SK-N-MC (cell line): ENCODE measurements at regions not wholly inside any gene's neighbourhood (a gene's known extent, or its start where the extent isn't known, plus 50 kb on each side); places are given as distances from the start of the nearest gene placed in this dataset.

Experiments
- DNase-seq: peaks from one replicate; pipeline ENCODE4 v3.0.0-alpha.2; 2011; ENCODE audit warnings: low read depth, low spot score
- H3K27ac ChIP-seq: fragments of 200-600 bp; sonication (generic); 2 replicates; pipeline ENCODE4 v1.5.1; 2016; ENCODE audit warnings: mixed run types
- H3K36me3 ChIP-seq: fragments of 200-600 bp; sonication (generic); 2 replicates; pipeline ENCODE4 v1.6.1; 2017; ENCODE audit warnings: antibody characterized with exemption, low read length, mixed read lengths; ENCODE audit not compliant: insufficient read depth
- H3K4me3 ChIP-seq: fragments of 200-600 bp; sonication (generic); 2 replicates; pipeline ENCODE4 v1.5.1; 2016
- H3K9ac ChIP-seq: fragments of 200-600 bp; sonication (generic); 2 replicates; pipeline ENCODE4 v1.8.0; 2017; ENCODE audit warnings: mixed run types, mixed read lengths; ENCODE audit not compliant: insufficient read length
- H3K9me3 ChIP-seq: fragments of 200-600 bp; sonication (generic); 2 replicates; pipeline ENCODE4 v1.6.1; 2017; ENCODE audit warnings: low read depth, mild to moderate bottlenecking, antibody characterized with exemption, low read length, moderate library complexity, mixed read lengths
- EZH2 ChIP-seq: fragments of 200-600 bp; sonication (generic); IDR thresholded peaks from one replicate; pipeline ENCODE4 v1.6.1; 2017; ENCODE audit warnings: antibody characterized with exemption
- FOXP2 ChIP-seq: optimal IDR thresholded peaks from 2 replicates; pipeline ENCODE3; 2011; ENCODE audit warnings: mild to moderate bottlenecking, moderate library complexity; ENCODE audit not compliant: insufficient read depth; ENCODE audit errors: extremely low read length, control extremely low read depth
- POLR2AphosphoS5 ChIP-seq: IDR thresholded peaks from 2 replicates; pipeline ENCODE4 v1.6.1; 2012; ENCODE audit warnings: mild to moderate bottlenecking, low read depth, low read length, borderline replicate concordance

DNA sequence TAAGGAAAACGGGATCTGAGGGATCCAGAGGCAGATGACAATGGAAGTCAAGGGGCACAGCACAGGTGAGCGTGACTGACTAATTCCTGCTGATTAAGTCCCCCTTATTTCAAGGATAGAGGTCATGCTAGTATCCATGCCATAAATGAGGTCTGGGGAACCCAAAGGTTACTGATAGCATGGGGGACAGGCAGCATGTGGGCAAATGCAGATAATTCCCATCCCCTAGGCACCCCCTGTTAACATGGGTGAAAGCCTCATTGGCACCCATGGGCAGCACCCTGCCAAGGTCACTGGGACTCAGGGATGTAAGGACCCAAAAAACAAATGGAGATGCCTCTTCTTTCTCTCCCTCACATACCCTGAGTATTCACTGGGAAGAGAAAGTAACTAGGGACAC is 139.7 kb downstream of the WDR11 start:
- no peak for DNase-seq
- no peaks in the 10 kb centered on the region for H3K36me3 ChIP-seq
- TF ChIP-seq FOXP2 (no peak), POLR2AphosphoS5 (no peak), EZH2 (no peak)

DNA sequence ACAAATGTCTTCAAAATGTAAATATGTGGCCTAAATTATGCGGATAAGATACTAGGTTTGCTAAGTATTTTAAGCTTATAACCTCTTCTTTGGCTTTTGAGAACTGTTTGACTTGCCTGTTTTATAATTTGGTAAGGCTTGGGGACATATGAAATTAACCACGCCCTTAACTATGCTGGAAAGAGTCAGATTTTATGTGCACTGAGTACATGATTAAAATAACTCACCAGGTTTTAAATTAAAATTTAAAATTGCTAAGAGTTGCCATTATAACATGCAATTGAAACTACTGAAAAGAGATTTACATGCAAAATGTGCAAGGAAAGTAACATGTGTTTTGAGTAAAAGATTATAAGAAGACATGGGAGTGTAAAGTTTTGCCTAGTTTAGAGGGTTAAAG is 141.9 kb downstream of the WDR11 start:
- TF ChIP-seq POLR2AphosphoS5 (no peak), FOXP2 (no peak)
- no peak for DNase-seq
- Histone ChIP-seq H3K4me3 (no peak overlapping the region), H3K36me3 (no peaks in the 10 kb centered on the region), H3K27ac (no peak overlapping the region), H3K9ac (no peak overlapping the region), H3K9me3 (no peaks in the 10 kb centered on the region)

More for the DNA sequence above, 139.7 kb downstream of the WDR11 start:
- no peak overlapping the region for H3K4me3 ChIP-seq
- H3K9ac ChIP-seq: no peak overlapping the region
- H3K27ac ChIP-seq: no peak overlapping the region
- no peaks in the 10 kb centered on the region for H3K9me3 ChIP-seq

DNA sequence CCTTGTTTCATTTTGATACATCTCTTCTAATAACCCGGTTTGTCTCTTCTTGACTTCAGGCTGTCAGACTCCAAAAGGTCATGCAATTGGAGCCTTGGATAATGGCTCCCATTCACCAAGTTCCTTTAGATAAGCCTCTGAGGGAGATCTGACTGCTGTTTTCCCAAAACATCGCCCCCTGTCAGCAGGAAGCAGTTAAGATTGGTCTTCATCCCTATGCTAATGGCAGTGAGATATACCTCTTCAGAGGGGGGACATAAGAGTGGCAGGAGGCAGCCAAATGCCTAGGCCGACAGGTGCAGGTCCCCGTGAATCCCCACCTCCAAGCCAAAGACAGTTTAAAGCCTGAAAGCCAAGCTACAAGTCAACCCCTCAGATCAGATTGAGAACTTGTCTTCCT is 144.6 kb downstream of the WDR11 start:
- H3K9me3 ChIP-seq: no peaks in the 10 kb centered on the region
- no peak for DNase-seq
- no peak overlapping the region for H3K4me3 ChIP-seq
- H3K9ac ChIP-seq: no peak overlapping the region
- no peaks in the 10 kb centered on the region for H3K36me3 ChIP-seq
- no peak overlapping the region for H3K27ac ChIP-seq
- no peak for TF ChIP-seq FOXP2
- TF ChIP-seq EZH2: no peak
- TF ChIP-seq POLR2AphosphoS5: no peak

DNA sequence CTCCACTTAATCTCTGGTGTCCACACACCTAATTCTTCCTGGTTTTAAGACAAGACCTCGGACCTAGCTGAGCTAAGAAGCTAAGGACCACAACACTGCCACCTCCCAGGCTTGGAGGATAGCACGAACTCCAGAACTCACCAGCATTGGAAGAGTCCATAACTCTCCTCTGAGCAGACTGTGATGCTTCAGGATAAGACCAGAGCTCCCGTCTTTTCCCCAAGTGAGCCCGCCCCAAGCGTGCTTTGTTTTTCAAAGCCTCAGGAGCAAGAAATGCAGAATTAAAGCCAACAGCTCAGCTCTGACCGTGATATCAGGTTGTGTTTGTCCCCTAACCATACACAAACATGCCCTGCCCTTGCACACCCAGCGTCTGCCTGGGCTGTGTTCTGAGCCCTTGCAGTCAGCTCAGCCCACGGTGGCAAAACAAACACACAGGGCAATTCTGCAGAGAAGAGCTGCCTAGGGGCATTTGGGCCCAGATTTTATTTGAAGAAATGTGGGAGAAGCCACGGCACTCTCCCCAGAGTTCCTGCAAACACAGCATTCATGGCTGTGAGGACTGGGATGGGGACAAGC is 145.4 kb downstream of the WDR11 start:
- Histone ChIP-seq H3K4me3 (no peak overlapping the region), H3K36me3 (no peaks in the 10 kb centered on the region), H3K9me3 (no peaks in the 10 kb centered on the region), H3K9ac (no peak overlapping the region), H3K27ac (no peak overlapping the region)
- no peak for DNase-seq
- TF ChIP-seq FOXP2: no peak
- TF ChIP-seq EZH2: no peak
- TF ChIP-seq POLR2AphosphoS5: no peak

DNA sequence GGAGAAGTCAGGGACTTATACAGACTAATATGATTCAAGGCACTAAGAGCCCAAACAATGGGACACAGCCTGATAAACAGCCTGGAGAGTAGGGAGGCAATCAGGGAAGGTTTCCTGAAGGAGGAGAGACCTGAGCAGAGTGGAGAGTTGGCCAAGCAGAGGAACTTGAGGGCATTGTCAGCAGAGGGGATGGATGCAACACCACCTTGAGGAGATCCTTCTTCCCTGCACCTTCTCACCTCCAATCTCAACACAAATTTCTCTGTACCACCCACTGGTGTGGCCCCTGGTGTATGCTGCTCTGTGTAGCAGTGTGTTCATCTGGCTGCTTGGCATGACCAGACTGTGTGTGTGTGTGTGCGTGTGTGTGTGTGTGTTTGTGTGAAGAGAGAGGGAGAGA is 146.2 kb downstream of the WDR11 start:
- no peaks in the 10 kb centered on the region for H3K36me3 ChIP-seq
- H3K9ac ChIP-seq: no peak overlapping the region
- H3K4me3 ChIP-seq: no peak overlapping the region
- no peak overlapping the region for H3K27ac ChIP-seq
- TF ChIP-seq FOXP2: no peak
- TF ChIP-seq EZH2: no peak
- TF ChIP-seq POLR2AphosphoS5: no peak
- no peaks in the 10 kb centered on the region for H3K9me3 ChIP-seq
- no peak for DNase-seq

DNA sequence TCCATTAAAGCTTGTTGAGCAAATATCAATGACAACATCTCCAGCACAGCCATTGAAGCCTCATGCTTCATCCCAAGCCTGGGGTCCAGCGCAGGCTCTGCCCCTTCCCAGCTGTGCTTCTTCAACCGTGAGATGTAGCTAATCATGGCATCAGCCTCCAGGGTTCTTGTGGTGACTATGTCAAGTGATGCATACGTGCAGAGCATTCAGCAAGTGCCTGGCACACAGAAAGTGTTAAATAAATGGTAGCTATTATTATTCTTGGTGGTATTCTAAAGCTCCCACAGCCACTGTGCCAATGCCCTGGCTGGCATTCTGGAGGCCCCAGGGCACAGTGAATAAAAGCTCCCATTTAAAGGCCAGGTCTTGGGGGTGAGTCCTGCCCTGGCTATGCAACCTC is 146.6 kb downstream of the WDR11 start:
- Histone ChIP-seq H3K27ac (no peak overlapping the region), H3K36me3 (no peaks in the 10 kb centered on the region), H3K9ac (no peak overlapping the region), H3K9me3 (no peaks in the 10 kb centered on the region), H3K4me3 (no peak overlapping the region)
- TF ChIP-seq EZH2: no peak
- TF ChIP-seq POLR2AphosphoS5: no peak
- no peak for TF ChIP-seq FOXP2
- DNase-seq: no peak

DNA sequence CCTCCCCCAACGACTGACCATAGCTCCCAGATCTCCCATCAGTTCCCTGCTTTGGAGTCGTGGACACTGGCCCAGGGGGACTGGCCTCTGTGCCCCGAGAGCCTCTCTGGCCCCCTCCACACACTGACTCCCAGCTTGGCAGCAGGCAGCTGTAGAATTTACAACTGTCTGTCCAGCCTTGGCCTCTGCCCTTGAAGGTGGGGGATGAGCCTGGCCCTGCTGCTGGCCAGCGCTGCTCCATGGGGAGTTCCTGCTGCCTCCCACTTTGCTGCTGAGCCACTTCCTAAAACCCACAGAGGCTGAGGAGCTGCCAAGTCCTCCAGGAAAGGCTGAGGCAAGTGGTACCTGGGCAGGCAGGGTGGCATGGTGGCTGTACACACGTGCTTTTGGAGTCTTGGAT is 147.1 kb downstream of the WDR11 start:
- Histone ChIP-seq H3K9me3 (no peaks in the 10 kb centered on the region), H3K4me3 (no peak overlapping the region), H3K27ac (no peak overlapping the region), H3K36me3 (no peaks in the 10 kb centered on the region), H3K9ac (no peak overlapping the region)
- no peak for DNase-seq
- TF ChIP-seq FOXP2 (no peak), EZH2 (no peak), POLR2AphosphoS5 (no peak)

DNA sequence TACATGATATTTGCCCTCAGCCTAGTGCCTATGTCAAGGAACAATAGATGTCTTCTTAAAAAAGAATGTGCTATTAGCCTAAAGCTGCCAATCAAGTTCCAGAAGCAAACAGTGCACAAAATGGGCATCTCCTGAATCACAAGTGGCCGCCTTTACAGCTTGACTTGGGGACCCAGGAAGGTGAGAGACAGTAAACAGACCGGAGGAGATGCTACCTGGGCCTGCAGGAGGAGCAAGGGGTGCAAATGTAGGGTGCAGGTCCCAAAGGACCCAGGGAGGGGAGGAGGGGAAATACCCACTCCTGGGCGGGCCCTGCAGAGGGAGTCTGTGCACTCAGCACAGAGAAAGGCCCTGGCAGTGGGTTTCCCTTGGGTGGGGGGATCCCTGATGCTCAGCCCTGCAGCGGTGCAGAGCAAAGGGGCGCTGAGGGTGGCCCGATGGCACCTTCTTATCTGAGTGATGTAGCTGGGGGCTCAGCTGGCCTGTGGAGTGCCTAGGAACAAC is 147.7 kb downstream of the WDR11 start:
- no peak for DNase-seq
- Histone ChIP-seq H3K4me3 (no peak overlapping the region), H3K27ac (no peak overlapping the region), H3K9ac (no peak overlapping the region), H3K9me3 (no peaks in the 10 kb centered on the region), H3K36me3 (no peaks in the 10 kb centered on the region)
- TF ChIP-seq POLR2AphosphoS5 (no peak), EZH2 (no peak), FOXP2 (no peak)

DNA sequence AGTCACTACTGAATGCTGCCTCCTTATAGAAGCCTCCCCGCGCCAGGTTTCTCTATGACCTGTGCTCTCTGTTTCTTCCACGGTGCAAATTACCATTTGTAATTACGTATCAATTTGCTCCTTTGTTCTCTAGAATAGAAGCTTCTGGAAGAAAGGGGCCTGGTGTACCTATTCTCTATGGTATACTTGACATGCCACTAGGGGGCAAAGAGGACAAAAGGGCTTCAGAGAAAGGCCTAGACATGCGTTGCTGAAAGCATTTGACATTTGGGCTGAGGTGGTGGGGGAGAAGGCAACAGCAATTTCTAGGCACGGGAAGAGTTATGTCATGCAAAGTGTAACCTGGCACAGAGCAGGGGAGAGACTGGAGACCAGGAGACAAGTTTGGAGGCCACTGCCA is 148.7 kb downstream of the WDR11 start:
- H3K4me3 ChIP-seq: no peak overlapping the region
- H3K27ac ChIP-seq: no peak overlapping the region
- no peak overlapping the region for H3K9ac ChIP-seq
- TF ChIP-seq EZH2 (no peak), FOXP2 (no peak), POLR2AphosphoS5 (no peak)
- H3K9me3 ChIP-seq: no peaks in the 10 kb centered on the region
- no peaks in the 10 kb centered on the region for H3K36me3 ChIP-seq
- DNase-seq: no peak
